ENCODE measurements at regions not wholly inside any gene's neighbourhood (a gene's known extent, or its start where the extent isn't known, plus 50 kb on each side); places are given as distances from the start of the nearest gene placed in this dataset.

GRCh38 chr13:100817928-100818327, 143.3 kb upstream of the TMTC4 start:
- DNase-seq, result no peak

- no peak for DNase-seq
These were observed 141.0 kb upstream of the TMTC4 start for GRCh38 chr13:100815476-100816046.

- no peak for DNase-seq
These were observed 138.5 kb upstream of the TMTC4 start for GRCh38 chr13:100812982-100813584.

GRCh38 chr13:100811928-100812327, 137.3 kb upstream of the TMTC4 start:
- no peak for DNase-seq

- no peak for DNase-seq
These were observed 136.7 kb upstream of the TMTC4 start for GRCh38 chr13:100811024-100811865.

- DNase-seq, result no peak
These were observed 135.9 kb upstream of the TMTC4 start for GRCh38 chr13:100810481-100810880.

- DNase-seq, result peak in 6 of 56 donors; percentile 1 to 25 (median 16)
These were observed 135.3 kb upstream of the TMTC4 start for GRCh38 chr13:100809856-100810255.

GRCh38 chr13:100809129-100809390, 134.5 kb upstream of the TMTC4 start:
- no peak for DNase-seq

GRCh38 chr13:100808330-100809128, 133.9 kb upstream of the TMTC4 start:
- DNase-seq, result peak in 14 of 56 donors; percentile 6 to 42 (median 19)

- DNase-seq, result peak in 10 of 56 donors; percentile 1 to 22 (median 10)
These were observed 128.5 kb upstream of the TMTC4 start for GRCh38 chr13:100803091-100803490.

GRCh38 chr13:100800283-100800875, 125.8 kb upstream of the TMTC4 start:
- DNase-seq, result no peak

GRCh38 chr13:100798739-100799361, 124.3 kb upstream of the TMTC4 start:
- DNase-seq, result no peak

GRCh38 chr13:100797921-100798320, 123.3 kb upstream of the TMTC4 start:
- DNase-seq, result no peak

- DNase-seq, result no peak
These were observed 121.9 kb upstream of the TMTC4 start for GRCh38 chr13:100796463-100796862.

GRCh38 chr13:100794575-100794974, 120.0 kb upstream of the TMTC4 start:
- DNase-seq, result no peak

GRCh38 chr13:100790405-100790804, 115.8 kb upstream of the TMTC4 start:
- DNase-seq, result no peak

- DNase-seq, result no peak
These were observed 115.4 kb upstream of the TMTC4 start for GRCh38 chr13:100789968-100790367.

GRCh38 chr13:100789481-100789880, 114.9 kb upstream of the TMTC4 start:
- peak in 52 of 56 donors; percentile 8 to 74 (median 42) for DNase-seq

- DNase-seq, result no peak
These were observed 114.4 kb upstream of the TMTC4 start for GRCh38 chr13:100789025-100789424.

- DNase-seq, result no peak
These were observed 113.9 kb upstream of the TMTC4 start for GRCh38 chr13:100788540-100788939.

- DNase-seq, result no peak
These were observed 113.3 kb upstream of the TMTC4 start for GRCh38 chr13:100787899-100788298.

Measured in nucleus accumbens (tissue), 56 donors.